ENCODE measurements at regions not wholly inside any gene's neighbourhood (a gene's known extent, or its start where the extent isn't known, plus 50 kb on each side); places are given as distances from the start of the nearest gene placed in this dataset.

DNA sequence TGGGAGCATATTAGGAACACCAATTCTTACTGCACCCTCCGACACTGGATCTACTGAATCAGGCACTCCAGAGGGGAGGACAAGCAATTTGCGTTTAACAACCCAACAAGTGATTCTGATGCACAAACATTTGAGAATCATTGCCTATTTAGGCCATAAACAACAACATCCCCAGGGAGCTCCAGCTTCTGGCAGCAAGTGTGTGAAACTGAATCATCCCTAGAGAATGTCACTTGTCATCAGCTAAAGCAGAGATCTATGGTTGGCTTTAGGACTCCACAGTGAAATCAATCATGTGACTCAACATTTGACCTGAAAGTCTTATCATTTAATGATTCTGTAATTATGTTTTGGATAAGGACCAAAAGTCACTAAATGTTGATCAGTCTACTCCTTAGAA lies 505.0 kb upstream of the FLRT2 start:
- no peak overlapping the region for H3K4me3 ChIP-seq (ENCODE audit: low read length)
- no peak for ATAC-seq
- no peaks in the 10 kb centered on the region for H3K4me1 Mint-ChIP-seq
- POLR2A ChIA-PET: no interaction called here
- H3K36me3 Mint-ChIP-seq: peaks cover 0 to 7% (median 0%) of the 10 kb centered on the region in 5 donors
- intact Hi-C loops (cut with micrococcal nuclease): no loop called here
- CTCF ChIA-PET: no interaction called here
- H3K9me3 Mint-ChIP-seq: peaks cover 0 to 34% (median 13%) of the 10 kb centered on the region in 11 donors
- H3K27me3 ChIP-seq (ENCODE audit: control insufficient read depth in 2 of 2, insufficient read depth in 2 of 2, low read length in 2 of 2): no peaks in the 10 kb centered on the region
- no peaks in the 10 kb centered on the region for H3K4me1 ChIP-seq (ENCODE audit: control insufficient read depth in 2 of 2, insufficient read depth in 2 of 2, low read length in 2 of 2)
- H3K27me3 Mint-ChIP-seq: no peaks in the 10 kb centered on the region
- no peak overlapping the region for H3K4me3 Mint-ChIP-seq
- no peak overlapping the region for H3K27ac ChIP-seq (ENCODE audit: low read depth, low read length)
- H3K27ac Mint-ChIP-seq: no peak overlapping the region
- H3K9me3 ChIP-seq (ENCODE audit: control insufficient read depth in 2 of 3, low read length in 3 of 3): no peaks in the 10 kb centered on the region
- DNase-seq: no peak
- no peaks in the 10 kb centered on the region for H3K36me3 ChIP-seq (ENCODE audit: control insufficient read depth in 2 of 3, insufficient read depth in 3 of 3, low read length in 3 of 3)

DNA sequence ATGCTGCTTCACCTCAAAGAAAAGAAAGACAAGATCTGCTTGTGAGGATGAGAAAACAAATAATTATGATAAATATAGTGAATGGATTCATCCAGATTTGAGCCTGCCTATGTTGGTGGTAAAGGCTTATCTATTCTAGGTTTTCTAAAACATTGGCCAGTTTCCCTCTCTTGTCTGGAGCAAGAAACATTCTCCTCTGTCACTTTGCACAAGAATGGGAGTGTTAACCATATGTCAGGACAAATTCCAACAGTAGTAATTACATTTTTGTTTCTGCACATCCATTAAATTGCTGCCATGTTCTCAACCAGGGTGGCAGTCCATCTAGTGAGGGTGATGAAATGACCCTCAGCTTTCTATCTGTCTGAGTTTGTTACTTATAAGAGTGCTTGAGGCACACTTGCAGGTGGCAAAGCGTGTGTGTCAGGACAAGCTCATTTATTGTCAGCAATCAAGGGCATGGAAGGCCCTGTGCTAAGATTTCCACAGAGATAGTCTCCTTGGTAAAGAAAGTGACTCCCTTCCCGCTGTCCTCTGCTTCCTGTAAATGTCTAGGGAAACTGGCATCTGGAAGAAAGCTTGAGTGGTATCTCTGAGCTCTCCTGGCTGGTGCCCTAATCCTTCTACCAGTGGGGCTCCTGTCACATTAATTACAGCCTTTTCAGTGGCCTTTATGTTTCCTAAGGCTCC lies 502.1 kb upstream of the FLRT2 start:
- intact Hi-C loops (cut with micrococcal nuclease): no loop called here
- H3K4me1 Mint-ChIP-seq: no peaks in the 10 kb centered on the region

DNA sequence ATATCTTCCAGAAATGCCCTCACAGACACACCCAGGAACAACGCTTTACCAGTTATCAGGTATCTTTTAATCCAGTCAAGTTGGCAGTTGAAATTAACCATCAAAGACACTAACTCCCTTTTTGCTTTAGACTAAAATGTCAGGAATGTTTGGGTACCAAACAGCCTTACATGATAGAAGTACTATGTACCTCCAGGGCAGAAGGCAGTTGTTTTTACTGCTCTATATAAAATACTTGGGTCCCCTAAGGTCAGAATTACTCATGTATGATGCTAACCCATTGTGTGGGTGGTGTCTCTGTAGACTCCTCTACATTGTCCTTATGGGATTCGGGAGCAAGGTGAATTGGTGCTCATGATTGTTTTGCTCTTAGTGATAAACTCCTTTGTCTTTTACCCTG lies 492.5 kb upstream of the FLRT2 start:
- Histone ChIP-seq H3K27ac (ENCODE audit: low read depth, low read length) (no peak overlapping the region), H3K4me1 (ENCODE audit: control insufficient read depth in 2 of 2, insufficient read depth in 2 of 2, low read length in 2 of 2) (no peaks in the 10 kb centered on the region), H3K9me3 (ENCODE audit: control insufficient read depth in 2 of 3, low read length in 3 of 3) (no peaks in the 10 kb centered on the region), H3K4me3 (ENCODE audit: low read length) (no peak overlapping the region), H3K27me3 (ENCODE audit: control insufficient read depth in 2 of 2, insufficient read depth in 2 of 2, low read length in 2 of 2) (no peaks in the 10 kb centered on the region), H3K36me3 (ENCODE audit: control insufficient read depth in 2 of 3, insufficient read depth in 3 of 3, low read length in 3 of 3) (no peaks in the 10 kb centered on the region)
- CTCF ChIA-PET: no interaction called here
- intact Hi-C loops (cut with micrococcal nuclease): no loop called here
- H3K4me3 Mint-ChIP-seq: no peak overlapping the region
- ATAC-seq (no peak), DNase-seq (no peak)
- no peaks in the 10 kb centered on the region for H3K36me3 Mint-ChIP-seq
- H3K27ac Mint-ChIP-seq: no peak overlapping the region
- no peaks in the 10 kb centered on the region for H3K4me1 Mint-ChIP-seq
- peaks cover 0 to 12% (median 7%) of the 10 kb centered on the region in 11 donors for H3K9me3 Mint-ChIP-seq
- H3K27me3 Mint-ChIP-seq: no peaks in the 10 kb centered on the region
- POLR2A ChIA-PET: no interaction called here

More for the DNA sequence above, 502.1 kb upstream of the FLRT2 start:
- Histone ChIP-seq H3K27ac (ENCODE audit: low read depth, low read length) (no peak overlapping the region), H3K27me3 (ENCODE audit: control insufficient read depth in 2 of 2, insufficient read depth in 2 of 2, low read length in 2 of 2) (no peaks in the 10 kb centered on the region), H3K9me3 (ENCODE audit: control insufficient read depth in 2 of 3, low read length in 3 of 3) (no peaks in the 10 kb centered on the region), H3K4me3 (ENCODE audit: low read length) (no peak overlapping the region), H3K36me3 (ENCODE audit: control insufficient read depth in 2 of 3, insufficient read depth in 3 of 3, low read length in 3 of 3) (no peaks in the 10 kb centered on the region), H3K4me1 (ENCODE audit: control insufficient read depth in 2 of 2, insufficient read depth in 2 of 2, low read length in 2 of 2) (no peaks in the 10 kb centered on the region)
- no peak for ATAC-seq
- CTCF ChIA-PET: no interaction called here
- peaks cover 0 to 25% (median 5%) of the 10 kb centered on the region in 11 donors for H3K9me3 Mint-ChIP-seq
- H3K4me3 Mint-ChIP-seq: no peak overlapping the region
- POLR2A ChIA-PET: no interaction called here
- H3K36me3 Mint-ChIP-seq: no peaks in the 10 kb centered on the region
- H3K27me3 Mint-ChIP-seq: no peaks in the 10 kb centered on the region
- no peak overlapping the region for H3K27ac Mint-ChIP-seq
- DNase-seq: no peak

DNA sequence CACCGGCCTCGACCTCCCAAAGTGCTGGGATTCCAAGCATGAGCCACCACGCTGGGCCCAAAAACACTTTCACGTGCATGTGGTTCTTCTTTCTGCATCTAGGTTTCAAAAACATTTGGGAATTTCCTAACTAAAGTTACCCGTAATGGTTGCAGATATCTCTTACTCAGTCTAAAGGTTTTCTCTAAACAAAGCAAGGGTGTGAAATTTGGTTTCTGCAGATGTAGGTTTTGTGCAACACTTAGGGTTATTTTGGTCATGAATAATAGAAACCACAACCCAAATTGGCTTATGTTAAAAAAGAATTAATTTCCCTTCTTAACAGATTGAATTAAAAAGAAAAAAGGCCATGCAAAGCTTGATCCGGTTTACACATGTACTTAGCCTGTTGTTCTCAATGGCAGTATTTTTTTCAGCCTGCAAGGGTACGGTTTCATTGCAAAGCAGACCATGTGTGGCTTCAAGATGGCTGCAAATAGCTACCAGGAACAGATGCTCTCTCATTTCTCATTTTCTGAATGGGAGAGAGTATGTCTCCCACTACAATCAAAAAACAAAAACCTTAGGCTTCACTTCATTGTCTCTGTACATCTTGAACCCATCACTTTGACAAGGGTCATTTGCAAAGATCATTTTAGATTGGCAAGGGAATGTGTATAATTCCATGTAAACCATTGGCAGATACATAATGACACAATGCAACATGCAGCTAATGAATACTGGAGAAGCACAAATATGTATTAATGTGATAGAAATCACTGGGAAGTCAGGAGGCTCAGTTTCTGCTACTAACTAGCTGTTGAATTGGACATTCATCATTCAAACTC lies 491.2 kb upstream of the FLRT2 start:
- ChIA-PET CTCF (no interaction called here), POLR2A (no interaction called here)
- Mint-ChIP-seq H3K4me3 (no peak overlapping the region), H3K9me3 (peaks cover 0 to 17% (median 9%) of the 10 kb centered on the region in 11 donors), H3K4me1 (no peaks in the 10 kb centered on the region), H3K27me3 (no peaks in the 10 kb centered on the region), H3K36me3 (no peaks in the 10 kb centered on the region), H3K27ac (no peak overlapping the region)
- H3K4me1 ChIP-seq (ENCODE audit: control insufficient read depth in 2 of 2, insufficient read depth in 2 of 2, low read length in 2 of 2): no peaks in the 10 kb centered on the region
- ATAC-seq (no peak), DNase-seq (no peak)
- H3K4me3 ChIP-seq (ENCODE audit: low read length): no peak overlapping the region
- intact Hi-C loops (cut with micrococcal nuclease): no loop called here
- H3K36me3 ChIP-seq (ENCODE audit: control insufficient read depth in 2 of 3, insufficient read depth in 3 of 3, low read length in 3 of 3): no peaks in the 10 kb centered on the region
- no peak overlapping the region for H3K27ac ChIP-seq (ENCODE audit: low read depth, low read length)
- H3K27me3 ChIP-seq (ENCODE audit: control insufficient read depth in 2 of 2, insufficient read depth in 2 of 2, low read length in 2 of 2): no peaks in the 10 kb centered on the region
- H3K9me3 ChIP-seq (ENCODE audit: control insufficient read depth in 2 of 3, low read length in 3 of 3): no peaks in the 10 kb centered on the region

DNA sequence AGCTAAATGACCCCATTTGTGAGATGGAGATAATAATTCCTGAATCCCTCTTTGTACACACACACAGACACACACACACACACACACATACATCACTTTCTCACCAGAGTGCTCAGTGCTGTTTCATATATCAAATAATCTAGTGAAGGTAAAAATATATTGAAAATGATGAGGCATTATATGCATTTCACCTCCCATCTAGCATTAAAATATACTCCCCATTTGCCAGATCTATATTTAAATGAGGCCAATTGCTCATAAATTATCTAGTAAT lies 490.7 kb upstream of the FLRT2 start:
- Mint-ChIP-seq H3K4me1 (no peaks in the 10 kb centered on the region), H3K4me3 (no peak overlapping the region), H3K27ac (no peak overlapping the region), H3K27me3 (no peaks in the 10 kb centered on the region), H3K9me3 (peaks cover 0 to 17% (median 7%) of the 10 kb centered on the region in 11 donors), H3K36me3 (no peaks in the 10 kb centered on the region)
- ChIA-PET POLR2A (no interaction called here), CTCF (no interaction called here)
- H3K27me3 ChIP-seq (ENCODE audit: control insufficient read depth in 2 of 2, insufficient read depth in 2 of 2, low read length in 2 of 2): no peaks in the 10 kb centered on the region
- H3K9me3 ChIP-seq (ENCODE audit: control insufficient read depth in 2 of 3, low read length in 3 of 3): no peaks in the 10 kb centered on the region
- H3K27ac ChIP-seq (ENCODE audit: low read depth, low read length): no peak overlapping the region
- ATAC-seq: no peak
- H3K4me3 ChIP-seq (ENCODE audit: low read length): no peak overlapping the region
- H3K4me1 ChIP-seq (ENCODE audit: control insufficient read depth in 2 of 2, insufficient read depth in 2 of 2, low read length in 2 of 2): no peaks in the 10 kb centered on the region
- H3K36me3 ChIP-seq (ENCODE audit: control insufficient read depth in 2 of 3, insufficient read depth in 3 of 3, low read length in 3 of 3): no peaks in the 10 kb centered on the region
- DNase-seq: no peak
- intact Hi-C loops (cut with micrococcal nuclease): no loop called here

DNA sequence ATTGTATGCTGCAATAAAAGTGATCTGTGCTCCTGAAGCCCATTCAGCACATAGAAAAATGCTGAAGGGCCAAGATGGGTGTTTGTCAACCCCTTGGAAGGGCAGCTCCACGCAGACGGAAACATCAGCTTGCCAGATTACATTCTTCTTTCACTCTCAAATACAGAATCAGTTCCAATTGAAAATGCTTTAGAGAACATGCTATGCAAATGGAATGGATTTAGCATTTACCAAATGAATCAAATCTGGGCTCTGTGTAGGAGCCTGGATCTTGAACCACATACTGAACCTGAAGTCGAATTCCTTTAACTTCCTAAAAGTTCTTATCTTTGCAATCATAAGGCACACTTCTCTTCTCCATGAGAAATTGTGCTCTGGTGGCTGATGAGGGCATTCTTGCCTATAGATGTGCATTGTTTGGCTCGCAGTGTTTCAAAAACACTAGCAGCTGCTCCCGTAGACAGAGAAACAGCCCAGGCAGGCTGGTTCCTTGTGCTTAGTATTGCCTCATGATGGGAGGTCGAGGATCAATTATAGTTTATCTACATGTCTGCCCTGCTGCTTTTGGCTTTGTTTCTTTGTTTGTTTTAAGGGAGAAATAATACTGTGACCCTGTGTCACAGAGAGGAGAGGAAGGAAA lies 489.8 kb upstream of the FLRT2 start:
- Histone ChIP-seq H3K9me3 (ENCODE audit: control insufficient read depth in 2 of 3, low read length in 3 of 3) (no peaks in the 10 kb centered on the region), H3K36me3 (ENCODE audit: control insufficient read depth in 2 of 3, insufficient read depth in 3 of 3, low read length in 3 of 3) (no peaks in the 10 kb centered on the region), H3K4me1 (ENCODE audit: control insufficient read depth in 2 of 2, insufficient read depth in 2 of 2, low read length in 2 of 2) (no peaks in the 10 kb centered on the region), H3K4me3 (ENCODE audit: low read length) (no peak overlapping the region), H3K27me3 (ENCODE audit: control insufficient read depth in 2 of 2, insufficient read depth in 2 of 2, low read length in 2 of 2) (no peaks in the 10 kb centered on the region), H3K27ac (ENCODE audit: low read depth, low read length) (no peak overlapping the region)
- intact Hi-C loops (cut with micrococcal nuclease): no loop called here
- Mint-ChIP-seq H3K27me3 (no peaks in the 10 kb centered on the region), H3K4me1 (no peaks in the 10 kb centered on the region), H3K4me3 (no peak overlapping the region), H3K36me3 (no peaks in the 10 kb centered on the region), H3K9me3 (peaks cover 0 to 17% (median 7%) of the 10 kb centered on the region in 11 donors), H3K27ac (no peak overlapping the region)
- ChIA-PET POLR2A (no interaction called here), CTCF (no interaction called here)
- ATAC-seq (no peak), DNase-seq (no peak)

DNA sequence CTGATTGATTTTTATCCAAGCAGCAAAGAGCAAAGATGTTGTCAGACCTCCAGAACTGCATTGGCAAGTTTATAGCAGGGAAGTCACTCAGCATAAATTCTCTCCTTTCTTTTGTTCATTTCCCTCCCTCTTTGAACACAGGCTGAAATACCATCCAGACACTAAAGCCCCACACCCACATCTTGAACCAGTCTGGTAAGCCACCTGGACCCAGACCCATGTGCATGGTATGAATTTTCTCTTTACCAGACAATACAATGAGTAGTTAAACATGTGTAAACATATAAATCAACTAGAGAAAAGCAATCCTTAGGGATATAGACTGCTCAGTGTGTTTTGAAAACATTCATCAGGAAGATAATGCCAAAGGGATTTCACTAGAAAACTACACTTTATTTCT lies 488.3 kb upstream of the FLRT2 start:
- H3K36me3 Mint-ChIP-seq: no peaks in the 10 kb centered on the region
- H3K4me1 Mint-ChIP-seq: no peaks in the 10 kb centered on the region
- ChIA-PET POLR2A (no interaction called here), CTCF (no interaction called here)
- H3K9me3 ChIP-seq (ENCODE audit: control insufficient read depth in 2 of 3, low read length in 3 of 3): no peaks in the 10 kb centered on the region
- H3K27me3 Mint-ChIP-seq: no peaks in the 10 kb centered on the region
- H3K4me3 Mint-ChIP-seq: no peak overlapping the region
- no peak overlapping the region for H3K27ac ChIP-seq (ENCODE audit: low read depth, low read length)
- H3K4me3 ChIP-seq (ENCODE audit: low read length): no peak overlapping the region
- no peaks in the 10 kb centered on the region for H3K36me3 ChIP-seq (ENCODE audit: control insufficient read depth in 2 of 3, insufficient read depth in 3 of 3, low read length in 3 of 3)
- H3K4me1 ChIP-seq (ENCODE audit: control insufficient read depth in 2 of 2, insufficient read depth in 2 of 2, low read length in 2 of 2): no peaks in the 10 kb centered on the region
- H3K9me3 Mint-ChIP-seq: peaks cover 1 to 18% (median 7%) of the 10 kb centered on the region in 11 donors
- no peak for DNase-seq
- ATAC-seq: no peak
- H3K27ac Mint-ChIP-seq: no peak overlapping the region
- no peaks in the 10 kb centered on the region for H3K27me3 ChIP-seq (ENCODE audit: control insufficient read depth in 2 of 2, insufficient read depth in 2 of 2, low read length in 2 of 2)
- intact Hi-C loops (cut with micrococcal nuclease): no loop called here

Data from naive thymus-derived CD4-positive, alpha-beta T cell (primary cell).